Astrocyte of the spinal cord (primary cell): ENCODE measurements at regions not wholly inside any gene's neighbourhood (a gene's known extent, or its start where the extent isn't known, plus 50 kb on each side); places are given as distances from the start of the nearest gene placed in this dataset.

Experiments used
- DNase-seq: peaks from one replicate; pipeline ENCODE4 v3.0.0; 2011; ENCODE audit warnings: low read depth, low spot score
- H3K4me3 ChIP-seq: 2 replicates; pipeline ENCODE4 v1.5.1; 2011; ENCODE audit warnings: low read depth, mild to moderate bottlenecking, low read length, moderate library complexity
- CTCF ChIP-seq: IDR thresholded peaks from 2 replicates; pipeline ENCODE4 v1.5.1; 2012; ENCODE audit warnings: low read depth, mild to moderate bottlenecking, low read length, inconsistent platforms
- in situ Hi-C: cut with HindIII; loops from 2 replicates; pipeline ENCODE4 v1.10.0; 2017; ENCODE audit warnings: low sequenced_read_pairs

- in situ Hi-C loops: no loop called here
- no peak for DNase-seq
- TF ChIP-seq CTCF: no peak
Observed at GRCh38 chr22:27580311-27580897, 221.2 kb downstream of the MN1 start.

GRCh38 chr22:27581236-27581635 is 220.3 kb downstream of the MN1 start:
- in situ Hi-C loops: no loop called here
- TF ChIP-seq CTCF: no peak

More at GRCh38 chr22:27580311-27580897, 221.2 kb downstream of the MN1 start:
- no peak overlapping the region for H3K4me3 ChIP-seq

GRCh38 chr22:27581688-27582087 is 219.9 kb downstream of the MN1 start:
- no peak for DNase-seq
- H3K4me3 ChIP-seq: no peak overlapping the region
- in situ Hi-C loops: no loop called here
- no peak for TF ChIP-seq CTCF

More at GRCh38 chr22:27581236-27581635, 220.3 kb downstream of the MN1 start:
- no peak overlapping the region for H3K4me3 ChIP-seq
- DNase-seq: no peak

GRCh38 chr22:27583856-27584255 is 217.7 kb downstream of the MN1 start:
- DNase-seq: no peak
- in situ Hi-C loops: no loop called here
- no peak for TF ChIP-seq CTCF
- H3K4me3 ChIP-seq: no peak overlapping the region

- no peak overlapping the region for H3K4me3 ChIP-seq
- no peak for DNase-seq
- in situ Hi-C loops: no loop called here
- TF ChIP-seq CTCF: no peak
Observed at GRCh38 chr22:27585141-27585540, 216.4 kb downstream of the MN1 start.

- DNase-seq: no peak
- no peak overlapping the region for H3K4me3 ChIP-seq
- TF ChIP-seq CTCF: no peak
- in situ Hi-C loops: no loop called here
Observed at GRCh38 chr22:27588268-27588667, 213.3 kb downstream of the MN1 start.
